ENCODE measurements at regions not wholly inside any gene's neighbourhood (a gene's known extent, or its start where the extent isn't known, plus 50 kb on each side); places are given as distances from the start of the nearest gene placed in this dataset.

- no peak for DNase-seq (ENCODE audit: low read depth in 2 of 2)
These were observed 101.2 kb downstream of the CRPPA start for GRCh38 chr7:16320099-16320660.

- no peak for DNase-seq (ENCODE audit: low read depth in 2 of 2)
These were observed 102.1 kb downstream of the CRPPA start for GRCh38 chr7:16318989-16319915.

GRCh38 chr7:16318463-16318862 lies 102.9 kb downstream of the CRPPA start:
- no peak for DNase-seq (ENCODE audit: low read depth in 2 of 2)

- no peak for DNase-seq (ENCODE audit: low read depth in 2 of 2)
These were observed 103.9 kb downstream of the CRPPA start for GRCh38 chr7:16317406-16317805.

GRCh38 chr7:16315280-16315679 lies 106.1 kb downstream of the CRPPA start:
- no peak for DNase-seq (ENCODE audit: low read depth in 2 of 2)

GRCh38 chr7:16309129-16309528 lies 112.2 kb downstream of the CRPPA start:
- no peak for DNase-seq (ENCODE audit: low read depth in 2 of 2)

GRCh38 chr7:16301291-16301690 lies 120.0 kb downstream of the CRPPA start:
- no peak for DNase-seq (ENCODE audit: low read depth in 2 of 2)

- no peak for DNase-seq (ENCODE audit: low read depth in 2 of 2)
These were observed 120.9 kb downstream of the CRPPA start for GRCh38 chr7:16300361-16300895.

GRCh38 chr7:16299853-16300252 lies 121.5 kb downstream of the CRPPA start:
- DNase-seq (ENCODE audit: low read depth in 2 of 2), result no peak

GRCh38 chr7:16298221-16298620 lies 123.1 kb downstream of the CRPPA start:
- no peak for DNase-seq (ENCODE audit: low read depth in 2 of 2)

- no peak for DNase-seq (ENCODE audit: low read depth in 2 of 2)
These were observed 125.8 kb downstream of the CRPPA start for GRCh38 chr7:16295558-16295957.

- DNase-seq (ENCODE audit: low read depth in 2 of 2), result no peak
These were observed 127.5 kb downstream of the CRPPA start for GRCh38 chr7:16293669-16294425.

- DNase-seq (ENCODE audit: low read depth in 2 of 2), result no peak
These were observed 136.8 kb downstream of the CRPPA start for GRCh38 chr7:16284581-16284980.

- DNase-seq (ENCODE audit: low read depth in 2 of 2), result no peak
These were observed 143.1 kb downstream of the CRPPA start for GRCh38 chr7:16278167-16278787.

- DNase-seq (ENCODE audit: low read depth in 2 of 2), result no peak
These were observed 149.2 kb downstream of the CRPPA start for GRCh38 chr7:16271990-16272665.

GRCh38 chr7:16271355-16271915 lies 149.9 kb downstream of the CRPPA start:
- no peak for DNase-seq (ENCODE audit: low read depth in 2 of 2)

GRCh38 chr7:16270844-16271243 lies 150.5 kb downstream of the CRPPA start:
- no peak for DNase-seq (ENCODE audit: low read depth in 2 of 2)

GRCh38 chr7:16268821-16269768 lies 152.2 kb downstream of the CRPPA start:
- no peak for DNase-seq (ENCODE audit: low read depth in 2 of 2)

GRCh38 chr7:16267953-16268820 lies 153.2 kb downstream of the CRPPA start:
- no peak for DNase-seq (ENCODE audit: low read depth in 2 of 2)

Data from activated CD8-positive, alpha-beta memory T cell treated with anti-CD3 and anti-CD28 coated beads for 4 hours (primary cell).